ENCODE measurements at regions not wholly inside any gene's neighbourhood (a gene's known extent, or its start where the extent isn't known, plus 50 kb on each side); places are given as distances from the start of the nearest gene placed in this dataset.

DNA sequence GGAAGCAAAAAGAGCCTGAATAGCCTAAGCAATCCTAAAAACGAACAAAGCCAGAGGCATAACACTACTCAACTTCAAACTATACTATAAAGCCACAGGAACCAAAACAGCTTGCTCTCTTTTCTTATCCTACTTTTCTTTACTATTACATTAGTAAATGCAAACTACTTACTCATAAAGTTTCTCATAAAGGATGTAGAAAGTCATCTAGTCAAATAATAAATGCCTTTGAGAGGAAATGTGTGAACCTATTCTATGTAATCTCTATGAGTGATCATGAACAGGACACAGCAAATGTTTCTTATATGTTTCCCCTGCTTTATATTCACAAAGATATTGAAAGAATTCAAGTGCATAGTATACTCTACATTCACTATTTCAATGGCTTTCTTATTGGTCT is 176.9 kb upstream of the MDGA2 start:
- TF ChIP-seq, protein P1, sequence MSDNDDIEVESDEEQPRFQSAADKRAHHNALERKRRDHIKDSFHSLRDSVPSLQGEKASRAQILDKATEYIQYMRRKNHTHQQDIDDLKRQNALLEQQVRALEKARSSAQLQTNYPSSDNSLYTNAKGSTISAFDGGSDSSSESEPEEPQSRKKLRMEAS (IDR thresholded peaks at IDR 0.05; ENCODE audit: low read depth, low read length): no peak
- TF ChIP-seq, protein P2, sequence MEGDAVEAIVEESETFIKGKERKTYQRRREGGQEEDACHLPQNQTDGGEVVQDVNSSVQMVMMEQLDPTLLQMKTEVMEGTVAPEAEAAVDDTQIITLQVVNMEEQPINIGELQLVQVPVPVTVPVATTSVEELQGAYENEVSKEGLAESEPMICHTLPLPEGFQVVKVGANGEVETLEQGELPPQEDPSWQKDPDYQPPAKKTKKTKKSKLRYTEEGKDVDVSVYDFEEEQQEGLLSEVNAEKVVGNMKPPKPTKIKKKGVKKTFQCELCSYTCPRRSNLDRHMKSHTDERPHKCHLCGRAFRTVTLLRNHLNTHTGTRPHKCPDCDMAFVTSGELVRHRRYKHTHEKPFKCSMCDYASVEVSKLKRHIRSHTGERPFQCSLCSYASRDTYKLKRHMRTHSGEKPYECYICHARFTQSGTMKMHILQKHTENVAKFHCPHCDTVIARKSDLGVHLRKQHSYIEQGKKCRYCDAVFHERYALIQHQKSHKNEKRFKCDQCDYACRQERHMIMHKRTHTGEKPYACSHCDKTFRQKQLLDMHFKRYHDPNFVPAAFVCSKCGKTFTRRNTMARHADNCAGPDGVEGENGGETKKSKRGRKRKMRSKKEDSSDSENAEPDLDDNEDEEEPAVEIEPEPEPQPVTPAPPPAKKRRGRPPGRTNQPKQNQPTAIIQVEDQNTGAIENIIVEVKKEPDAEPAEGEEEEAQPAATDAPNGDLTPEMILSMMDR (IDR thresholded peaks at IDR 0.05; ENCODE audit: low read depth, low read length): no peak
